HG03135 (cell line): ENCODE measurements at regions not wholly inside any gene's neighbourhood (a gene's known extent, or its start where the extent isn't known, plus 50 kb on each side); places are given as distances from the start of the nearest gene placed in this dataset.
"Not testable (repeated sequence)": the region's sequence is repeated elsewhere in the genome, so short reads cannot be mapped to it uniquely, and the experiment has no call there.

Experiments used
- ATAC-seq: cut with Tn5 transposase; IDR thresholded peaks from one replicate; pipeline ENCODE4 v1.9.1; 2021; ENCODE audit warnings: mild to moderate bottlenecking, moderate library complexity; ENCODE audit not compliant: unreplicated experiment

DNA sequence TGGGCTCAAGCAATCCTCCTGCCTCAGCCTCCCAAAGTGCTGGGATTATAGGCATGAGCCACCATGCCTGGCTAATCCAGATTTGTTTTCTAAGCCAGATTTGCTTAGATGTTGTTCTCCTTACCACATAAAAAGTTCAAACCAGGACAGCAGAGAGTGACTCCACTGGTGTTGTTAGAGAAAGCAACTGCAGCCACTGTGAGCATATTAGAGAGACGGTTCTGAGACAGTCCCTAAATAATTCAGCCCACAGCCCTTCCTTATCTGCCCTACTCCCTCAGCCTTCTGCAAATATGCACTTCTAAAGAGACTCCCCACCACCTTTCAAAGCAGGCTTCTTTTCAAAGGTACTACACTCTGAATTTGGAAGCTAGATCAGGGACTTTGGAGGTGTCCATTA, 96.1 kb downstream of the DRD1 start:
- ATAC-seq, result no peak

- no peak for ATAC-seq
These were observed 97.0 kb downstream of the DRD1 start for GRCh38 chr5:175347027-175347426.

GRCh38 chr5:175344331-175345195, 99.4 kb downstream of the DRD1 start:
- ATAC-seq, result no peak

DNA sequence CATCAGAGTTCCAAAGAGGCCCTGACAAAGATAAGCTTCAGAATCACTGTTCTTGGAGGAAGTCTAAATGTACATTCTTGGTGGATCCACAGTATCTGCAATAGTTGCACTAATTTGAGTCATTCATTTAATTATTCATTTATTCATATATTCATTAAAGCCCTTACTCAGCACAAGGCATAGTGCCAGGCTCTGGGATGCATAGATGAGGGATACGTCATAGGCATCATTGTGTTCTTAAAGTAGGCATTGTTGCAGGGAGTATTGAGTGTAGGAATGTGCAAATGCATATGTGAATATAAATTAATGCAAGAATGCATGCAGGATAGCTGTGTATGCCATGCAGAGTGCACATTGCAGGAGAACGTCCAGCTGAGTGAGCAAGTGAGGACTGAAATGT, 100.7 kb downstream of the DRD1 start:
- ATAC-seq, result no peak

- no peak for ATAC-seq
These were observed 103.8 kb downstream of the DRD1 start for GRCh38 chr5:175340180-175340579.

DNA sequence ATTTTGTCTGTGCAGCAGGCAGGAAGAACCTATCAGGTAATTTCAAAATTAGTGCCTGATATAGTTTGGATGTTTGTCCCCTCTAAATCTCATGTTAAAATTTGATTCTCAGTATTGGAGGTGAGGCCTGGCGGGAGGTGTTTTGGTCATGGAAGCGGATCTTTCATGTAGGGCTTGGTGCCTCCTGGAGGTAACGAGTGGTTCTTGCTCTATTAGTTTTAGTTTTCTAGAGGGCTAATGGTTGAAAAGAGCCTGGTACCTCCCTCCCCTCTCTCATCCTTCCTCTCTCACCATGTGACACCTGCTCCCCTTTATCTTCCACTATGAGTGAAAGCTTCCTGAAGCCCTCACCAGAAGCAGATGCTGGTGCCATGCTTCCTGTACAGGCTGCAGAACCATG, 106.3 kb downstream of the DRD1 start:
- ATAC-seq, result no peak

- ATAC-seq, result no peak
These were observed 107.2 kb downstream of the DRD1 start for GRCh38 chr5:175336781-175337180.

DNA sequence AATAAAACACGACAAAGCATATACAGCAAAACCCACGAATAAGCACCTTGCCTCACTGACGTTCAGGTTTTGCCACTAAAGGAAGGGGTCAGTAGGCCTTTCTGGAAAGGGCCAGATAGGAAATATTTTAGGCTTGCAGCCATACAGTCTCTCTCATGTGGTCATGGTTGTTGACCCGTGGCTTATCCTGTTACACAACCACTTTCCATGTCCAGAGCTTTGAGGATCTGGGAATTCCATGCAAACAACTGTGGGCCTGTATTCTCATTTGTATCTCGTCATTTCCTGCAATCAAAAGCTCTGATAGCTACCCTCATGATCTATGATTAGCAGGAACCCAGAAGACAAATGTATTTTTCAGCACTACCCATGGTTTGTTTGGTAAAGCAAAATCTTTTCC, 108.3 kb downstream of the DRD1 start:
- ATAC-seq, result no peak

DNA sequence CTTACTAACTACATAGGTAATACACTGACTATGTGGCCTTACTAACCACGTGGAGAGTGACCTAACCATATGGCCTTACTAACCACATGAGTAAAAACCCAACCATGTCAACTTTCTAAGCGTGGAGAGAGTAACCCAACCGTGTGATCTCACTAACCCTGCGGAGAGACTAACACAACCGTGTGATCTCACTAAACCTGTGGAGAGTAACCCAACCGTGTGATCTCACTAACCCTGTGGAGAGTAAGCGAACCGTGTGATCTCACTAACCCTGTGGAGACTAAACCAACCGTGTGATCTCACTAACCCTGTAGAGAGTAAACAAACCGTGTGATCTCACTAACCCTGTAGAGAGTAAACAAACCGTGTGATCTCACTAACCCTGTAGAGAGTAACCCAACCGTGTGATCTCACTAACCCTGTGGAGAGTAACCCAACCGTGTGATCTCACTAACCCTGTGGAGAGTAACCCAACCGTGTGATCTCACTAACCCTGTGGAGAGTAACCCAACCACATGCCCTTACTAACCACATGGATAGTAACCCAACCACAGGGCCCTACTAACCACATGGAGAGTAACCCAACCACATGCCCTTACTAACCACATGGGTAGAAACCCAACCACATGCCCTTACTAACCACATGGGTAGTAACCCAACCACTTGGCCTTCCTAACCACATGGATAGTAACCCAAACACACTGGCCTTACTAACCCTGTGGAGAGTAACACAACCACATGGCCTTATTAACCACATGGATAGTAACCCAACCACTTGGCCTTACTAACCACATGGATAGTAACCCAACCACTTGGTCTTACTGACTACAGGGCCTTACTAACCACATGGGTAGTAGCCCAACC, 112.6 kb downstream of the DRD1 start:
- not testable (repeated sequence) for ATAC-seq

DNA sequence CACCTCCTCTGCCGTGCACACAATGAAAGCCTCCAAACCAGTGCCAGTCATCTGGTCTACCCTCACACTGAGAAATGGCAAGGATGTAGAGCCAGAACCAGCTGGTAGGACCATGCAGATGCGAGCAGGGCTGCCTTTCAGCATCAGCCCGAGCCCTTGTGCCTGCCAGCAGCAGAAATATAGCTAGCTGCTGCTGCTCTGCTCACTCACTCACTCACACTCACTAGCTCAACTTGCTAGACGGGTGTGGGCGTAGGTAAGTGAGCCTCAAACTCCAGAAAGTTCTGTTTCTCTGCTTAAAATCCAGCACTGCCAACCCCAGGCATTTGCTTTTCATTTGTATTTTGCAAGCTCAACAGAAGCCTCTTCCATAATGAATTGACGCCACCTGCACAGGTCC, 114.0 kb downstream of the DRD1 start:
- no peak for ATAC-seq

DNA sequence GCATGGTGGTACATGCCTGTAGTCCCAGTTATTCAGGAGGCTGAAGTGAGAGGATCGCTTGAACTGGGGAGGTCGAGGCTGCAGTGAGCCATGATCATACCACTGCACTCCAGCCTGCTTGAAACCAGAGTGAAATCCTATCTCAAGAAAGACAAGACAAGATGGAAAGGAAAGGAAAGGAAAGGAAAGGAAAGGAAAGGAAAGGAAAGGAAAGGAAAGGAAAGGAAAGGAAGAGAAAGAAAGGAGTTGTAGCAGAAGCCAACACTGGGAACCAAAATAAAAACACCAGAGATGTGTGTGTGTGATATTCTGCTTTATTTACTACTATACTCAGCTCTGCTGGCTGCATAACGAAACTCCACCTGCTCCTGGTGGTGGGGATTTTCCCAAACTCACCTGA, 115.3 kb downstream of the DRD1 start:
- ATAC-seq, result no peak

GRCh38 chr5:175328176-175328575, 115.8 kb downstream of the DRD1 start:
- no peak for ATAC-seq

DNA sequence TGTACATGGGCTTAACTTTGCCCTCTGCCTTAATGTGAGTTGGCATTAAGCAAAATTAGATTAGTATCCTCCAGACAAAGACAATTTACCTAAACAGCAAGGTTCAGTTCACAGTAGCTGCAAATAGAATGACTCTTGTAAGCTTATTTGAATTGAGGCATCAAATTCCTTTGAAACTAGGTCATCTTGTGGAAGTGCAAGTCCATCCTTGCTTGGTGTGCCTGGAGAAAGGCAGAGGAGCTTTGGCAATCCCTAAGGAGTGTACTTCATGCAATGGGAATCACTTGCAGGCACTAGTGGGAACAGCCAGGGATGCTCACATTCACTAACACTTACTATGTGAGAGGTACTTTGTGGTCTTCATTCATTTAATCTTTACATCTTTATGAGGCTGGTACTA, 118.3 kb downstream of the DRD1 start:
- ATAC-seq, result no peak

DNA sequence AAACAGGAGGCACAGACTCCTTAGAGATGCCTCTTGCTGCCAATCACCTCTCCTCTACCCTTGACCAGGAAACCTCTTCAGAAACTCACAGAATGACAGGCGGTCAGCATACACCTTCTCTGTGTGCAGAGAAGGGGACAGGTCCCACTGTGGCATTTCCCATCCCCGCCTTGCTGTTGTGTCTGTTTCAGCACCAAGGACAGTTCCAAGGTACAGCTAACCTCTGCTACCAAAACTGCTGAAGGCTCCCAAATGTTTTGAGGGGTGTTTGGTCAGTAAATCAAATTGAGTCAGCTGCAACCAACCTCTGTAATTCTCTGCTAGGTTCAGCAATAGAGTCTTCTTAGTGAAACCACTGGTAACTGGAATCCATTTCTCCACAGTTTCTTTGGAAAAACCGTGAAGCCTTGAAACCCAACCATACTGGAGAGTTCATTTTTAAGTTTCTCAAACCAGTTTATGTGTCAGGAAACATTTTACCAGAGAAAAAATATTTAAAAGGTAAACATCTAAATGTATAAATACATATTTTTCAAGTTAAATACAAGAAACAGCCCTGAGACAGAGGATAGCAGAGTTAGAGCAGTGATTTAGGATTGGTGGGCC, 122.0 kb downstream of the DRD1 start:
- no peak for ATAC-seq

GRCh38 chr5:175319199-175319598, 124.8 kb downstream of the DRD1 start:
- ATAC-seq, result no peak

GRCh38 chr5:175317872-175318271, 126.1 kb downstream of the DRD1 start:
- no peak for ATAC-seq

GRCh38 chr5:175309218-175309810, 134.7 kb downstream of the DRD1 start:
- no peak for ATAC-seq

GRCh38 chr5:175308701-175309100, 135.3 kb downstream of the DRD1 start:
- no peak for ATAC-seq

GRCh38 chr5:175306381-175306780, 137.6 kb downstream of the DRD1 start:
- no peak for ATAC-seq

GRCh38 chr5:175305251-175305650, 138.7 kb downstream of the DRD1 start:
- no peak for ATAC-seq

DNA sequence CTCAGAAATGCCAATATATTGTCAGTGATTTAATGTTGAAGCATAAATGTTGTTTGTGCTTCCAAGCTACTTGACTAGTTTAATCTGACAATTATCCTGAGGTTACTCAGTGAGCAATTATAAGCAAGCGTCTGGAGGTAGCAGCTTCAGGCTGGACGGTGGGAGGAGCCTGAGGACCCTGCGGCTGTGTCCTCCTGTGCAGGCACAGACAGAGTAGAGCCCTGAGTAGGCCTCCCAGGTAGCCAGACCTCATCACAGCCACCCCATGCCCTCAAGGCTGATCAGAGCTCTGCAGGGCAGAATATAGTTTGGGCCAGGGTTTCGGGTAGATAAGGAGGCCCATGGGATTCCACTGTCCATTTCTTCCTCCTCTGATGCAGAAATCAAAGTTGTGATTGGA, 153.6 kb downstream of the DRD1 start:
- no peak for ATAC-seq
